Skeletal muscle satellite cell (primary cell): ENCODE measurements at regions not wholly inside any gene's neighbourhood (a gene's known extent, or its start where the extent isn't known, plus 50 kb on each side); places are given as distances from the start of the nearest gene placed in this dataset.
"Not testable (repeated sequence)": the region's sequence is repeated elsewhere in the genome, so short reads cannot be mapped to it uniquely, and the experiment has no call there.

Experiments used
- H3K27me3 ChIP-seq: 2 replicates; pipeline ENCODE4 v1.7.0; 2013; ENCODE audit warnings: low read length; ENCODE audit not compliant: control insufficient read depth, insufficient read depth
- H3K36me3 ChIP-seq: 2 replicates; pipeline ENCODE4 v1.7.0; 2013; ENCODE audit warnings: mild to moderate bottlenecking, control low read depth, low read length; ENCODE audit not compliant: insufficient read depth
- H3K4me1 ChIP-seq: 2 replicates; pipeline ENCODE4 v1.7.0; 2013; ENCODE audit warnings: low read length; ENCODE audit not compliant: control insufficient read depth, insufficient read depth
- H3K4me2 ChIP-seq: 2 replicates; pipeline ENCODE4 v1.7.0; 2013; ENCODE audit warnings: mild to moderate bottlenecking, low read length
- H3K4me3 ChIP-seq: 2 replicates; pipeline ENCODE4 v1.7.0; 2013; ENCODE audit warnings: low read length
- H3K9ac ChIP-seq: 2 replicates; pipeline ENCODE4 v1.7.0; 2013; ENCODE audit warnings: mild to moderate bottlenecking, low read depth, low read length, moderate library complexity
- H3K9me3 ChIP-seq: replicated peaks from 2 replicates; pipeline ENCODE4 v1.7.0; 2013; ENCODE audit warnings: mild to moderate bottlenecking, control low read depth, low read length

DNA sequence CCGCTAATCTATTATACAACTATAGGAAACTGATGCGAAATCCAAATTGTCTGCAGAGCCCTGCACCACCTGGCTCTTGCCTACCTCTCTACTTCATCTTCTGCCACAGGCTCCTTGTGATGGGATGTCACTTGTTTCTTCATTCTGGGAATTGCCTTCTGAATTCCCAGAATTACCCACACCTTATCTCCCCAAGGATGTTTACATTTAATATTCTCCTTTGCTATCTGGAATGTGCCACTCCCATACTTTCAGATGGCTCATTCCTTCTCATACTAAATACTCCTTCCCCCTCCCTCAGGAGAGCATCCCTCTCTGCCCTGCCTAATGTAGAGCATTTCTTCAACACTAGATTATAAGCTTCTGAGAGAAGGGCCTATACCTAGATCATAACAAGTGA lies 573.1 kb downstream of the GALC start:
- H3K4me2 ChIP-seq = no peak overlapping the region
- no peaks in the 10 kb centered on the region for H3K36me3 ChIP-seq
- H3K9me3 ChIP-seq = no peaks in the 10 kb centered on the region
- no peak overlapping the region for H3K9ac ChIP-seq
- no peak overlapping the region for H3K4me3 ChIP-seq
- H3K4me1 ChIP-seq = no peaks in the 10 kb centered on the region
- H3K27me3 ChIP-seq = no peaks in the 10 kb centered on the region

DNA sequence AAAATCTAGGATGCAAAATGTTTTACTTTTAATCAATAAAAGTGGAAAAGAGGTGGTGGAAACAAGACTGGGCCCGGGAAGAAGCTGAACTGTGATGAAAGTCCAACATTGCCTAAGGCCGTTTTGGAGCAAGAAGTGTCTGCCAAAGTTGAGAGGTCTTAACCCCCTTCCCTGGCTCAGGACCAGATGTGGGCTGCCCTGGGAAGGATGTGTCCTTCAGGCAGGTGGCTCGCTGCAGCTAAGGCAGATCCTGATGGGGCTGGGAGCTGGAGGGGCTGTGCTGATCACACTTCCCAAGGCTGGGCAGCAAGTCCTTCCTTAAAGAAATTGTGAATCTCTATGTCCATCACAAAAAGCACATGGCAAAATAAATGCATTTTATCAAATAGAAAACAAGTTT lies 581.6 kb downstream of the GALC start:
- Histone ChIP-seq H3K9ac (no peak overlapping the region), H3K36me3 (no peaks in the 10 kb centered on the region), H3K9me3 (peaks cover 4% of the 10 kb centered on the region), H3K4me2 (no peak overlapping the region), H3K4me3 (no peak overlapping the region), H3K4me1 (no peaks in the 10 kb centered on the region), H3K27me3 (no peaks in the 10 kb centered on the region)

DNA sequence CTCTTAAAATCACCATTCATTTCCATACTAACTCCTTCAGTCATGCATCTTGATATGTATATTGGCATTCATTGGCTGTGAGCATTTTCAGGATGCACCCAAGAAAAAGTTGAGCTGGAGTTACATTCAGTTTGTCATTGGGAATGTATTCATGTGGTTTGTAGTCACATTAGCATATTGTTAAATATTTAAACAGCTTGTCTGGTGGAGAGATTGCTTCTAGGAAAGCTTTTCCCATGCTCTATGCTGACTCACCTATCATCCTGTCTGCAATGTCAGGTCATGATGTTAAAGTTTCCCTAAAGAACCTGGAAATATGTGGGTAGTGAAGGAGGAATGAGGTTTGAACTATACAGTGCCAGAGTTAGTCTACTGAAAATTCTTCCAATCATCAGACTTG lies 583.6 kb downstream of the GALC start:
- H3K9ac ChIP-seq = no peak overlapping the region
- H3K4me3 ChIP-seq = no peak overlapping the region
- no peaks in the 10 kb centered on the region for H3K4me1 ChIP-seq
- peaks cover 9% of the 10 kb centered on the region for H3K9me3 ChIP-seq
- H3K27me3 ChIP-seq = no peaks in the 10 kb centered on the region
- no peak overlapping the region for H3K4me2 ChIP-seq
- no peaks in the 10 kb centered on the region for H3K36me3 ChIP-seq

DNA sequence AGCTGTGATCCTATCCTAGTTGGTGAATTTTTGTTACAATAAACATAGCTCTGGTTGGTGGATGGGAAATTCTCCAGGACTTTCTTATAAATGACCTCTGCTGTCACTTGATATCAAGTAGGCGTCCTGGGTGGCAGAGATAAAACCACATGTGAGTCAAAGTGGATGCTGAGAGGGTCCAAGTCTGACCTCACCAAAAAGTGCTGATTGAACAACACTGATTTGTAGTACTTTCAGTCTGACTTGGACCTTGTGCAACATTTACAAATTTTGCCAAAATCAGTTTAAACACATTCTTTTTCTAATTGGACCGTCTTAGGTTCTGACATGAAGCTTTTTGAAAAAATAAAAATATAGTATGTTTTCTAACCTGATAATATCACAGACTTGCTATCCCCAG lies 585.6 kb downstream of the GALC start:
- Histone ChIP-seq H3K4me3 (no peak overlapping the region), H3K4me1 (no peaks in the 10 kb centered on the region), H3K4me2 (no peak overlapping the region), H3K27me3 (no peaks in the 10 kb centered on the region), H3K9ac (no peak overlapping the region), H3K9me3 (peaks cover 9% of the 10 kb centered on the region), H3K36me3 (no peaks in the 10 kb centered on the region)

DNA sequence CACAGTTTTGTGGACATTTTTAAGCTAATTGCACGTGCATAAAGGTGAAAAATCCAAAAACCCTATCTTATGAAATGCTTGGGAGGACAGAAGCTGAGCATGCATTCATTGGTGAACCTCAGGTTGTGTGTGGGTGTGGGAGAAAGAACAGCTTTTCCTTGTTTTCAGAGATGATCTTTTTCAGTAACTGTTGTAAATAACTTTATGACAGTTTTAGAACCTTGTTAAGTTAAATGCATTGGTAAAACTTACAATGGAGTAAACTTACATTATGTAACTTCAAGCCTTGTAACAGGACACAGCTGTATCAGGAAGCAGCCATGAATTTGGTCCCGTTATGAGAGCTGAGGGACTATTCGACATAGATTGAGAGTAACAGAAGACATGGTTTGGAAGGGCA lies 587.4 kb downstream of the GALC start:
- H3K9me3 ChIP-seq = peaks cover 12% of the 10 kb centered on the region
- no peaks in the 10 kb centered on the region for H3K36me3 ChIP-seq
- H3K4me2 ChIP-seq = no peak overlapping the region
- no peak overlapping the region for H3K9ac ChIP-seq
- H3K4me3 ChIP-seq = no peak overlapping the region
- H3K4me1 ChIP-seq = no peaks in the 10 kb centered on the region
- no peaks in the 10 kb centered on the region for H3K27me3 ChIP-seq

DNA sequence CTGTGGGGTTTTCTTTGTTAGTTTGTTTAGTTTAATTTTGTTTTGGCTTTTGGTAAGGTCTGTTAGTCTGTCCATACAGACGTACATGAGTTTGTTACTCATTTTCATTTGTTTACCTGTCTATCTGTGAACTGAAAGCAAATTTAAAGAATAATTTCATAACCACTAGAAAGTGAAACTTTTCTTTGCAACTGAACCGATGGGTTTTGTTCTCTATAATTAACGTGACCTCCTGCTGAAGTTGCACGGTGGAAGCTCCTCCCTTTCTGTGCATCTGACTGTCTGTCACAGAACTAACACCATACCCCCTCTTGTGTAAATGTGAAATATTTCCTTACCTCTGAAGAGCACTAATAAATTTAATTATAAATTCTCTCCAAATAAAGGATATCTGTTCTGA lies 595.5 kb downstream of the GALC start:
- Histone ChIP-seq H3K9ac (no peak overlapping the region), H3K4me2 (no peak overlapping the region), H3K4me3 (no peak overlapping the region), H3K4me1 (no peaks in the 10 kb centered on the region), H3K9me3 (peaks cover 8% of the 10 kb centered on the region), H3K36me3 (no peaks in the 10 kb centered on the region), H3K27me3 (no peaks in the 10 kb centered on the region)

DNA sequence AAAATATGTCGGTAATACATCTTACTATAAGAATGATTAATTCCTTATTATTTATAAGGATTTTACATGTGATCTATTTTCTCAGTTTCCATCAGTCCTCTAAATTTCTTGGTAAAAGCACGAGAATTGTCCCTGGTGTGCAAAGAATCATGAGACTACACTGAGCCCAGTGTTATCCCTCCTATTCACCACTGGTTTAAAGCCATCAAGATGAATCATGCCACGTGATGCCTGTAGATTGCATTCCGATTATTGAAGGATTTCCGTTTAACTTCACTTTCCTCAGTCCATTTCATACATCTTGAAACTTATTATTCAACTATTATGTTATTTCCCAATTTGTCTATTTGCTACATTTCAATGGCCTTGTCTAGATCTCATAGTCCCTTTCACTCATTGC lies 601.9 kb downstream of the GALC start:
- Histone ChIP-seq H3K4me3 (no peak overlapping the region), H3K9me3 (peaks cover 5% of the 10 kb centered on the region), H3K36me3 (no peaks in the 10 kb centered on the region)

DNA sequence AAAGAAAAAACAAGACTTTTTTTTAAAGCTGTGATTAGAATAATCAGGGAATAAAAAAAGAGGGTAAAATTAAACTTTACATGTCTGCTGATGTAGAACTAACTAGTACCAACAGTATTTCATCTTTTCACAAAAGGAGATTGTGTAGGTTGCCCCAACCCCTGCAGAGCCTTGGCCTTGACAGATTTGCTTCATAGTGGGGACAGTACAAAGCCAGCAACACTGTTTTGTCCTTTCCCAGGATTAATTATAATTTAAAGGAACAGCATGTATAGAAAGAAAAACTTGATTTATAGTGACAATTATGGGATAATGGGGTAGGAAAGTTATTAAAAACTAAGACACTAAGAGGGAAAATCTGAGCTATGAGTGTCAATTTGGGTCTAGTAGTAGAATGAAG lies 604.0 kb downstream of the GALC start:
- no peaks in the 10 kb centered on the region for H3K4me1 ChIP-seq
- peaks cover 5% of the 10 kb centered on the region for H3K9me3 ChIP-seq
- H3K36me3 ChIP-seq = no peaks in the 10 kb centered on the region
- no peak overlapping the region for H3K4me3 ChIP-seq
- H3K4me2 ChIP-seq = no peak overlapping the region
- H3K27me3 ChIP-seq = no peaks in the 10 kb centered on the region
- H3K9ac ChIP-seq = no peak overlapping the region

More for the DNA sequence above, 601.9 kb downstream of the GALC start:
- H3K4me2 ChIP-seq = no peak overlapping the region
- H3K27me3 ChIP-seq = no peaks in the 10 kb centered on the region
- H3K4me1 ChIP-seq = no peaks in the 10 kb centered on the region
- no peak overlapping the region for H3K9ac ChIP-seq

DNA sequence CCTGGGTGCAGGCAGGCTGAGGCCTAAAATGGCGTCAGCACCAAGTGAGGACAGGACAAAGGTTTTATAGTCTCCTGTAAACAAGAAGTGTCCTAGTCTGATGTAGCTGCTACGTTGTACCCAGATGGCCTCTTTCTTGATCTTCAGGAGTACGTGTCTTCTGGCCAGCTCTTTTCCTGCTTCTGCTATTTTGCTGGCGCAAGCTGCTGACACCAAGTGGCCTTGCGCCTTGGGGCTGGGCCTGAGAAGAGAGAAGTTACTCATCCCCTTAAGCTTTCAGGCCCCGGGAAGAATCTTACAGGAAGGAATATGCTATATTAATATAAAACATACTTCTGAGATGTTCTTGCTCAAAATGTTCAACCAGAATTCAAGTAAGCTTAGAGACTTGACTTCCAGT lies 605.2 kb downstream of the GALC start:
- H3K4me3 ChIP-seq = no peak overlapping the region
- no peaks in the 10 kb centered on the region for H3K4me1 ChIP-seq
- no peaks in the 10 kb centered on the region for H3K27me3 ChIP-seq
- no peaks in the 10 kb centered on the region for H3K9me3 ChIP-seq
- no peak overlapping the region for H3K4me2 ChIP-seq
- no peaks in the 10 kb centered on the region for H3K36me3 ChIP-seq
- H3K9ac ChIP-seq = no peak overlapping the region

DNA sequence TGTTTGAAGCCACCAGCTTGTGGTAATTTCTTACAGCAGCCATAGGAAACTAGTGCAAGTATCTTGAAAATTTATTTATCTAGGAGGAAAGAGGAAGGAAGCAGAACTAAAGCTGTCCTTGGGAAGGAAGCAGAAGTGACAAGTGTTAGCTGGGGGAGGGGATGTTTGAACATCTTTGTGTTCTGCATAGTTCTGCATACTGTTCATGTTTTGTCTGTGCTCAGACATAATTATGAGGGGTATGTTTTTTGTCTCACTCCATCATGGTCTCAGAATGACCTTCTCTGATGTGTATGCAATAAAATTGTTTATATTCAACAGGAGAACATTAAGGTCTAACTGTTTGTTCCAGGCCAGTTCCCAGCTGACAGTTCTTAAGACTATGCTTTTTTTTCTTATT lies 606.5 kb downstream of the GALC start:
- no peaks in the 10 kb centered on the region for H3K9me3 ChIP-seq
- no peaks in the 10 kb centered on the region for H3K4me1 ChIP-seq
- no peaks in the 10 kb centered on the region for H3K36me3 ChIP-seq
- no peak overlapping the region for H3K4me2 ChIP-seq
- no peaks in the 10 kb centered on the region for H3K27me3 ChIP-seq
- no peak overlapping the region for H3K9ac ChIP-seq
- no peak overlapping the region for H3K4me3 ChIP-seq

DNA sequence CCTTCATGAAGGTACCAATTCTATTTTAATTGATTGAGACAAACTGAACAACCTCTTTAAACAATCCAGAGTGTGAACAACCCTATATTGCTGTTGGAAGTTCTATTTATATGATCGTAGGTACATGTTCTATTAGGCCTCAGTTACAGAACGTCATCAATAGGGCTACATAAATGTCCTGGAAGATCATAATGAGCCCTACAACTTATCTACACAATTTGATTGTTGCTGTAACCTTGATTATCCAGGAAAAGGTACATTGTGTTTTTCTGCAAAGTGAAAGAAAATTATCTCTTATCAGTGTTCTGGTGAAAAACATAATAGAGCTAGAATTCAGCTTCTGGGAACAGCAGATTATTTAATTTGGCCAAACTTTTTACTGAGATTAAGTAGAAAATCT lies 612.9 kb downstream of the GALC start:
- no peaks in the 10 kb centered on the region for H3K36me3 ChIP-seq
- H3K27me3 ChIP-seq = no peaks in the 10 kb centered on the region
- H3K9ac ChIP-seq = no peak overlapping the region
- H3K9me3 ChIP-seq = peaks cover 6% of the 10 kb centered on the region
- no peak overlapping the region for H3K4me3 ChIP-seq
- no peaks in the 10 kb centered on the region for H3K4me1 ChIP-seq
- no peak overlapping the region for H3K4me2 ChIP-seq

DNA sequence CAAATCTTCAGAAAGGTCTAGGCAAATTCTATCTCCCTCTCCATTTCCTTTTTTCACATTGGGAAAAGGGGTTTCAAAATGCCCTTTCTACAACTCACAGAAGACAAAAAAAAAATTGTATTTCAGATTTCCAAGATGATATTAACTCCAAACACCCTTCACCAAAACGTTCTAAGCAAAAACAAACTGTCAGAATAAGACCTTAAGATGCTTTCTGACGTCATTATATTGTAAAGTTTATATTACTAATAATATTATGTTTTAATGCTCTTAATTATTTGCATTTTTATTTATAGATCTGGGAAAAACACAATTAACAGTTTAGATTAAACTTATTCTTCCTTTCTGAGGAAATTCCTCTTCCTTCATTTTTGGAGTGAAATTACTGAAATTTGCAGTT lies 624.2 kb downstream of the GALC start:
- H3K27me3 ChIP-seq = no peaks in the 10 kb centered on the region
- H3K9ac ChIP-seq = no peak overlapping the region
- H3K36me3 ChIP-seq = no peaks in the 10 kb centered on the region
- no peak overlapping the region for H3K4me3 ChIP-seq
- no peak overlapping the region for H3K4me2 ChIP-seq
- H3K9me3 ChIP-seq = no peaks in the 10 kb centered on the region
- H3K4me1 ChIP-seq = no peaks in the 10 kb centered on the region

DNA sequence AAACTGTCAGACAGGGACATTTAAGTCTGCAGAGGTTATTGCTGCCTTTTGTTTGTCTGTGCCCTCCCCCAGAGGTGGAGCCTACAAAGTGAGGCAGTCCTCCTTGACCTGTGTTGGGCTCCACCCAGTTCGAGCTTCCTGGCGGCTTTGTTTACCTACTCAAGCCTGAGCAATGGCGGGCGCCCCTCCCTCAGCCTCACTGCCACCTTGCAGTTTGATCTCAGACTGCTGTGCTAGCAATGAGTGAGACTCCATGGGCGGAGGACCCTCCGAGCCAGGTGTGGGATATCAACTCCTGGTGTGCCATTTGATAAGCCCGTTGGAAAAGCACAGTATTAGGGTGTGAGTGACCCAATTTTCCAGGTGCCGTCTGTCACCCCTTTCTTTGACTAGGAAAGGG lies 632.7 kb downstream of the GALC start:
- H3K9me3 ChIP-seq, H3K36me3 ChIP-seq, H3K4me3 ChIP-seq, H3K9ac ChIP-seq, H3K4me1 ChIP-seq, H3K27me3 ChIP-seq, H3K4me2 ChIP-seq: not testable (repeated sequence)
